BE2C (cell line): ENCODE measurements at regions not wholly inside any gene's neighbourhood (a gene's known extent, or its start where the extent isn't known, plus 50 kb on each side); places are given as distances from the start of the nearest gene placed in this dataset.

Experiments
- DNase-seq: peaks from one replicate; pipeline ENCODE4 v3.0.0-alpha.2; 2020
- H3K27me3 ChIP-seq: fragments of 250-450 bp; sonication (Bioruptor Pico); 2 replicates; pipeline ENCODE4 v1.5.1; 2020; ENCODE audit warnings: mild to moderate bottlenecking
- H3K36me3 ChIP-seq: fragments of 250-450 bp; sonication (Bioruptor Pico); 2 replicates; pipeline ENCODE4 v1.5.1; 2020; ENCODE audit warnings: mild to moderate bottlenecking
- H3K4me1 ChIP-seq: fragments of 250-450 bp; sonication (Bioruptor Pico); 2 replicates; pipeline ENCODE4 v1.5.1; 2020
- H3K4me3 ChIP-seq: 2 replicates; pipeline ENCODE4 v1.5.1; 2011; ENCODE audit warnings: low read depth, low read length
- H3K9me3 ChIP-seq: fragments of 250-450 bp; sonication (Bioruptor Pico); 2 replicates; pipeline ENCODE4 v1.5.1; 2020
- CTCF ChIP-seq: IDR thresholded peaks from 2 replicates; pipeline ENCODE4 v1.5.1; 2012; ENCODE audit warnings: mild to moderate bottlenecking, low read depth, low read length

- no peaks in the 10 kb centered on the region for H3K27me3 ChIP-seq
- H3K4me1 ChIP-seq: no peaks in the 10 kb centered on the region
- TF ChIP-seq CTCF: peak; percentile 38
- DNase-seq: no peak
- no peak overlapping the region for H3K4me3 ChIP-seq
- H3K9me3 ChIP-seq: no peaks in the 10 kb centered on the region
- no peaks in the 10 kb centered on the region for H3K36me3 ChIP-seq
Observed at GRCh38 chr10:47062441-47063200, 151.4 kb downstream of the PTPN20 start.

- Histone ChIP-seq H3K9me3 (no peaks in the 10 kb centered on the region), H3K4me1 (no peaks in the 10 kb centered on the region), H3K4me3 (no peak overlapping the region), H3K27me3 (no peaks in the 10 kb centered on the region), H3K36me3 (no peaks in the 10 kb centered on the region)
- DNase-seq: no peak
- TF ChIP-seq CTCF: no peak
Observed at GRCh38 chr10:47063858-47064257, 152.6 kb downstream of the PTPN20 start.

GRCh38 chr10:47065903-47066302, 154.7 kb downstream of the PTPN20 start:
- DNase-seq: no peak
- Histone ChIP-seq H3K9me3 (no peaks in the 10 kb centered on the region), H3K4me1 (no peaks in the 10 kb centered on the region), H3K27me3 (no peaks in the 10 kb centered on the region), H3K36me3 (no peaks in the 10 kb centered on the region), H3K4me3 (no peak overlapping the region)
- no peak for TF ChIP-seq CTCF

GRCh38 chr10:47067949-47068940, 157.0 kb downstream of the PTPN20 start:
- H3K27me3 ChIP-seq: no peaks in the 10 kb centered on the region
- no peak for TF ChIP-seq CTCF
- H3K4me1 ChIP-seq: no peaks in the 10 kb centered on the region
- no peaks in the 10 kb centered on the region for H3K9me3 ChIP-seq
- no peak for DNase-seq
- no peak overlapping the region for H3K4me3 ChIP-seq
- H3K36me3 ChIP-seq: no peaks in the 10 kb centered on the region

- no peak for DNase-seq
- no peaks in the 10 kb centered on the region for H3K9me3 ChIP-seq
- H3K4me3 ChIP-seq: no peak overlapping the region
- no peaks in the 10 kb centered on the region for H3K4me1 ChIP-seq
- H3K36me3 ChIP-seq: no peaks in the 10 kb centered on the region
- no peaks in the 10 kb centered on the region for H3K27me3 ChIP-seq
- TF ChIP-seq CTCF: no peak
Observed at GRCh38 chr10:47070541-47070940, 159.3 kb downstream of the PTPN20 start.
